ENCODE measurements at regions not wholly inside any gene's neighbourhood (a gene's known extent, or its start where the extent isn't known, plus 50 kb on each side); places are given as distances from the start of the nearest gene placed in this dataset.

DNA sequence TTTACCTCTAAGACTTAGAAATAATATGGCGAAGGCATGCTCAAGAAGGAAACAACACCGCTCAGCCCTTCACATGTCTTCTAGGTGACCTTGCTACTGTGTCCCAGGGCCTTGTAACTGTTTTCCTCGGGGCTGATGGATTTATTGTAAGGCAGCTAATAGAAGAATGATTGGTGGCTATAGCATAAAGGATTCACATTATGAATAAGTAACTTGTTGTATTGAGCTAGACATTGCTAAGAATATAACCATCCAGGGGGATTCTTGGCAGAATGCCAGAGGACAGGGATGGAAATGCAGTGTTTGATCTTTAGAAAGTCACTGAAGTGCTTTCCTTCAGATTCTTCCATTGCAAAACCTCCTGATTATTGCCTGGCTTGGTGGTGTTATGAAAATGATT, 54.9 kb downstream of the PLEKHG1 start:
- no peak for TF ChIP-seq CTCF (IDR thresholded peaks at IDR 0.05)
- TF ChIP-seq POLR2A (IDR thresholded peaks at IDR 0.05): no peak
- TF ChIP-seq EP300 (IDR thresholded peaks at IDR 0.05): no peak
